ENCODE measurements at regions not wholly inside any gene's neighbourhood (a gene's known extent, or its start where the extent isn't known, plus 50 kb on each side); places are given as distances from the start of the nearest gene placed in this dataset.
"Not testable (repeated sequence)": the region's sequence is repeated elsewhere in the genome, so short reads cannot be mapped to it uniquely, and the experiment has no call there.

GRCh38 chr5:167851416-167851815 lies 440.0 kb upstream of the WWC1 start:
- no peak for DNase-seq

GRCh38 chr5:167852515-167852914 lies 438.9 kb upstream of the WWC1 start:
- no peak for DNase-seq

GRCh38 chr5:167853421-167853820 lies 438.0 kb upstream of the WWC1 start:
- DNase-seq = no peak

- DNase-seq = no peak
These were observed 435.6 kb upstream of the WWC1 start for GRCh38 chr5:167855818-167856217.

GRCh38 chr5:167857321-167857720 lies 434.1 kb upstream of the WWC1 start:
- no peak for DNase-seq

- not testable (repeated sequence) for DNase-seq
These were observed 433.1 kb upstream of the WWC1 start for GRCh38 chr5:167858186-167858855.

GRCh38 chr5:167861129-167861927 lies 430.1 kb upstream of the WWC1 start:
- peak; percentile 49 for DNase-seq

- DNase-seq = no peak
These were observed 429.5 kb upstream of the WWC1 start for GRCh38 chr5:167861928-167862426.

GRCh38 chr5:167863883-167864282 lies 427.6 kb upstream of the WWC1 start:
- DNase-seq = no peak

GRCh38 chr5:167864801-167865200 lies 426.6 kb upstream of the WWC1 start:
- no peak for DNase-seq

- DNase-seq = no peak
These were observed 424.6 kb upstream of the WWC1 start for GRCh38 chr5:167866797-167867196.

GRCh38 chr5:167867281-167867680 lies 424.2 kb upstream of the WWC1 start:
- no peak for DNase-seq

GRCh38 chr5:167869125-167869524 lies 422.3 kb upstream of the WWC1 start:
- DNase-seq = no peak

GRCh38 chr5:167870055-167870454 lies 421.4 kb upstream of the WWC1 start:
- DNase-seq = no peak

GRCh38 chr5:167871091-167871490 lies 420.4 kb upstream of the WWC1 start:
- DNase-seq = no peak

GRCh38 chr5:167872791-167873190 lies 418.7 kb upstream of the WWC1 start:
- DNase-seq = no peak

GRCh38 chr5:167877114-167877722 lies 414.2 kb upstream of the WWC1 start:
- no peak for DNase-seq

- DNase-seq = no peak
These were observed 413.5 kb upstream of the WWC1 start for GRCh38 chr5:167877924-167878323.

- DNase-seq = no peak
These were observed 411.0 kb upstream of the WWC1 start for GRCh38 chr5:167880420-167880819.

GRCh38 chr5:167881041-167881440 lies 410.4 kb upstream of the WWC1 start:
- DNase-seq = no peak

- no peak for DNase-seq
These were observed 405.2 kb upstream of the WWC1 start for GRCh38 chr5:167886196-167886595.

GRCh38 chr5:167888393-167888792 lies 403.1 kb upstream of the WWC1 start:
- no peak for DNase-seq

GRCh38 chr5:167889276-167889675 lies 402.2 kb upstream of the WWC1 start:
- no peak for DNase-seq

Measured in right hindlimb (tissue), 1 donor.